Endothelial cell of umbilical vein (primary cell): ENCODE measurements at regions not wholly inside any gene's neighbourhood (a gene's known extent, or its start where the extent isn't known, plus 50 kb on each side); places are given as distances from the start of the nearest gene placed in this dataset.

Experiments used
- BruUV-seq: library from RNA; stranded (reverse); fragments of 400-500 nt; replicated peaks from 2 replicates; lab custom pipeline; 2021; lab: Mats Ljungman, UMichigan
- CTCF ChIA-PET: fragments of 300-600, 350-600 bp; sonication (Branson Sonifier 250); formaldehyde crosslinking; loops from one replicate; lab custom pipeline; 2021; ENCODE audit warnings: antibody characterized with exemption, inconsistent platforms; lab: Charles Lee
- POLR2A ChIA-PET: fragments of 300-600, 350-600 bp; sonication (Branson Sonifier 250); formaldehyde crosslinking; loops from one replicate; lab custom pipeline; 2021; ENCODE audit warnings: antibody characterized with exemption, inconsistent platforms; lab: Charles Lee
- DNase-seq: peaks from one replicate; pipeline ENCODE4 v3.0.0-alpha.2; 2011; ENCODE audit warnings: low read depth, low spot score
- FAIRE-seq: peaks from 2 replicates; lab custom pipeline; 2011; peaks lifted over from hg19 to GRCh38; lab: Jason Lieb, UNC
- H2AFZ ChIP-seq: 2 replicates; pipeline ENCODE4 v1.6.0; 2012; ENCODE audit warnings: low read depth, low read length, control low read depth, inconsistent platforms
- H3K27ac ChIP-seq: 2 replicates; pipeline ENCODE4 v1.5.1; 2011; ENCODE audit warnings: low read depth, mild to moderate bottlenecking, control low read depth, low read length, moderate library complexity; ENCODE audit not compliant: insufficient read depth
- H3K27me3 ChIP-seq, 2 experiments: 2 replicates each; pipeline versions ENCODE4 v1.6.0 to v1.6.1; 2011; ENCODE audit warnings: low read length in 2 of 2, mixed read lengths in 1 of 2; ENCODE audit not compliant: control insufficient read depth in 2 of 2, insufficient read depth in 2 of 2
- H3K36me3 ChIP-seq, 2 experiments: 2 replicates in 1 of 2; 3 replicates in 1 of 2; pipeline ENCODE4 v1.5.1; 2011; ENCODE audit warnings: low read length in 2 of 2, mild to moderate bottlenecking in 1 of 2, moderate library complexity in 1 of 2; ENCODE audit not compliant: control insufficient read depth in 2 of 2, insufficient read depth in 2 of 2; ENCODE audit errors: extremely low read depth in 1 of 2
- H3K4me1 ChIP-seq: 3 replicates; pipeline ENCODE4 v1.5.1; 2011; ENCODE audit warnings: mild to moderate bottlenecking, low read length; ENCODE audit not compliant: control insufficient read depth, insufficient read depth; ENCODE audit errors: extremely low read depth
- H3K4me2 ChIP-seq: 2 replicates; pipeline ENCODE4 v1.6.1; 2011; ENCODE audit warnings: low read length, control low read depth, mixed read lengths; ENCODE audit not compliant: insufficient read depth
- H3K4me3 ChIP-seq, 3 experiments: fragments of 200-600 bp in 1 of 3; sonication (generic), shearing (Covaris generic) in 1 of 3; replicated peaks in 1 of 3; 2 replicates each; pipeline ENCODE4 v1.5.1; 2011 to 2016; ENCODE audit warnings: control low read depth in 3 of 3, low read length in 3 of 3, mild to moderate bottlenecking in 2 of 3, inconsistent platforms in 1 of 3, low read depth in 1 of 3, moderate library complexity in 1 of 3; ENCODE audit not compliant: insufficient read depth in 1 of 3
- H3K79me2 ChIP-seq: 2 replicates; pipeline ENCODE4 v1.6.0; 2012; ENCODE audit warnings: low read length, inconsistent platforms; ENCODE audit not compliant: control insufficient read depth, insufficient read depth
- H3K9ac ChIP-seq: replicated peaks from 2 replicates; pipeline ENCODE3; 2011; ENCODE audit warnings: low read length, control low read depth; ENCODE audit not compliant: insufficient read depth; ENCODE audit errors: extremely low read depth
- H3K9me1 ChIP-seq: replicated peaks from 3 replicates; pipeline ENCODE4 v1.6.0; 2011; ENCODE audit warnings: mild to moderate bottlenecking, low read length; ENCODE audit not compliant: control insufficient read depth, insufficient read depth; ENCODE audit errors: extremely low read depth
- H3K9me3 ChIP-seq: replicated peaks from 2 replicates; pipeline ENCODE4 v1.5.1; 2012; ENCODE audit warnings: low read length, inconsistent platforms; ENCODE audit not compliant: control insufficient read depth, insufficient read depth
- H4K20me1 ChIP-seq: replicated peaks from 2 replicates; pipeline ENCODE3; 2011; ENCODE audit warnings: mild to moderate bottlenecking, low read length; ENCODE audit not compliant: control insufficient read depth, insufficient read depth; ENCODE audit errors: extremely low read depth
- EZH2 ChIP-seq: IDR thresholded peaks from 2 replicates; pipeline ENCODE4 v1.6.1; 2012; ENCODE audit warnings: borderline replicate concordance, low read depth, mild to moderate bottlenecking, moderate library complexity, low read length, inconsistent platforms; ENCODE audit not compliant: severe bottlenecking
- FOS ChIP-seq: IDR thresholded peaks from 2 replicates; pipeline ENCODE4 v1.6.1; 2011; ENCODE audit warnings: mild to moderate bottlenecking, low read length, moderate library complexity, borderline replicate concordance; ENCODE audit not compliant: insufficient read depth
- MYC ChIP-seq: IDR thresholded peaks from one replicate; pipeline ENCODE4 v1.6.1; 2011; ENCODE audit warnings: mild to moderate bottlenecking, low read depth, low read length
- POLR2A ChIP-seq: IDR thresholded peaks from 2 replicates; pipeline ENCODE4 v1.6.1; 2012; ENCODE audit warnings: low read depth, mild to moderate bottlenecking, control low read depth, low read length
- POLR2AphosphoS5 ChIP-seq: IDR thresholded peaks from 2 replicates; pipeline ENCODE4 v1.6.1; 2012; ENCODE audit warnings: low read depth, mild to moderate bottlenecking, control low read depth, low read length, moderate library complexity; ENCODE audit not compliant: insufficient read depth
- dilution Hi-C: fragments of 300-500 bp; cut with MboI; formaldehyde crosslinking; loops from one replicate; pipeline ENCODE4 v1.15.0; 2019; ENCODE audit warnings: low sequenced_read_pairs; ENCODE audit not compliant: extremely low pct_ligation_motif_present
- intact Hi-C: fragments of 100-400 bp; cut with micrococcal nuclease; formaldehyde crosslinking; loops from one replicate; pipeline ENCODE4 v1.10.0; 2022
- TF ChIP-seq, protein P1 (sequence below), 2 donors: IDR thresholded peaks; 1 replicate in 1 of 2; 2 replicates in 1 of 2; pipeline ENCODE4 v1.5.1; 2011; ENCODE audit warnings: low read length in 2 of 2, mild to moderate bottlenecking in 2 of 2, moderate library complexity in 2 of 2, control low read depth in 1 of 2, inconsistent platforms in 1 of 2, low read depth in 1 of 2; ENCODE audit not compliant: insufficient read depth in 1 of 2; ENCODE audit errors: extremely low read depth in 1 of 2

DNA sequence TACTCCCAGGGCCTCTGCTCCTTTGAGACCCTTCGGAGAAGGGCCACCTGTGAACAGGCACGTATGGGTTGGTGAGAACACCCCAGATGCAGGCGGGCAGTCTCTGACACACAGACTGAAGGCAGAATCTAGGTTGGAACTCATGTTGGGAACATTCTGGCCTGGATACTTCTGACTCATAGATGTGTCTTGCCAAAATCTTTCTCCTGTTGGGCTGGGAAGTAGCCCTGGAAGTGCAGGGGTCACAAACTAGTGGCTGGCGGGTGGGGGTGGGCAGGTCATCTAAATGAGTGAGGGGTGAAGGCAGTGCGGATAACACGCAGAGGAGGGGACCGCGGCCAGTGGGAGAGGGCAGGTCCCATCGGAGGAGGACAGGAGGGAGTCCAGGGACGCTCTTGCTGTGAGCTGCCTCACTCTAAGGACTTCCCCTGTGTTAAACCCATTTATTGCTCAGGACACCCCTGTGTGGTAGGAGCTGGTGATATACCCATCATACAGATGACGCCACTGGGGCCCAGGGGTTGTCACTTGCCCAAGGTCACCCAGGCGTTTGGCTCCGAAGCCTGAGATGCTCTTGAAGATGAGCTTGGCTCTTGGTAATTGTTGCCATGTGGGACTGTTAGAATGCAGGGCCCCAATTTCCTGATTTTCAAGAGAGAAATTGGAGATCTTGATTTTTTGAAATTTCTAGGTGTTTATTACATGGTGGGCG, 181.0 kb downstream of the PTPRU start:
- no peak overlapping the region for H3K4me3 ChIP-seq
- TF ChIP-seq, protein P1, sequence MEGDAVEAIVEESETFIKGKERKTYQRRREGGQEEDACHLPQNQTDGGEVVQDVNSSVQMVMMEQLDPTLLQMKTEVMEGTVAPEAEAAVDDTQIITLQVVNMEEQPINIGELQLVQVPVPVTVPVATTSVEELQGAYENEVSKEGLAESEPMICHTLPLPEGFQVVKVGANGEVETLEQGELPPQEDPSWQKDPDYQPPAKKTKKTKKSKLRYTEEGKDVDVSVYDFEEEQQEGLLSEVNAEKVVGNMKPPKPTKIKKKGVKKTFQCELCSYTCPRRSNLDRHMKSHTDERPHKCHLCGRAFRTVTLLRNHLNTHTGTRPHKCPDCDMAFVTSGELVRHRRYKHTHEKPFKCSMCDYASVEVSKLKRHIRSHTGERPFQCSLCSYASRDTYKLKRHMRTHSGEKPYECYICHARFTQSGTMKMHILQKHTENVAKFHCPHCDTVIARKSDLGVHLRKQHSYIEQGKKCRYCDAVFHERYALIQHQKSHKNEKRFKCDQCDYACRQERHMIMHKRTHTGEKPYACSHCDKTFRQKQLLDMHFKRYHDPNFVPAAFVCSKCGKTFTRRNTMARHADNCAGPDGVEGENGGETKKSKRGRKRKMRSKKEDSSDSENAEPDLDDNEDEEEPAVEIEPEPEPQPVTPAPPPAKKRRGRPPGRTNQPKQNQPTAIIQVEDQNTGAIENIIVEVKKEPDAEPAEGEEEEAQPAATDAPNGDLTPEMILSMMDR (IDR thresholded peaks at IDR 0.05; ENCODE audit: extremely low read depth in 1 of 2, insufficient read depth in 1 of 2, low read depth in 1 of 2, low read length in 2 of 2), result no peak
- no peak for TF ChIP-seq POLR2AphosphoS5
- no peak for TF ChIP-seq EZH2
- TF ChIP-seq FOS, result no peak
- TF ChIP-seq MYC, result no peak
- no peak for TF ChIP-seq POLR2A
- intact Hi-C loops, result no loop called here
- no peak overlapping the region for H3K27ac ChIP-seq
- H3K9me1 ChIP-seq, result no peaks in the 10 kb centered on the region
- no peaks in the 10 kb centered on the region for H3K79me2 ChIP-seq
- no peak overlapping the region for H3K4me2 ChIP-seq
- dilution Hi-C loops, result no loop called here
- no peaks in the 10 kb centered on the region for H3K4me1 ChIP-seq
- H3K9me3 ChIP-seq, result no peaks in the 10 kb centered on the region
- H3K36me3 ChIP-seq, result no peaks in the 10 kb centered on the region
- no peaks in the 10 kb centered on the region for H3K27me3 ChIP-seq
- DNase-seq (no peak), FAIRE-seq (no peak)
- ChIA-PET CTCF (interaction anchor here (1.3 kb wide), 1 partner anchor 20 kb away, joined by 3 read pairs; no protein-coding TSS in a partner anchor), POLR2A (no interaction called here)
- no TSS peak for BruUV-seq
- H4K20me1 ChIP-seq, result no peaks in the 10 kb centered on the region
- H3K9ac ChIP-seq, result no peak overlapping the region
- no peak overlapping the region for H2AFZ ChIP-seq
